Suprapubic skin (tissue), 4 donors: ENCODE measurements at regions not wholly inside any gene's neighbourhood (a gene's known extent, or its start where the extent isn't known, plus 50 kb on each side); places are given as distances from the start of the nearest gene placed in this dataset.

Experiments used
- DNase-seq, 2 donors: peaks; one replicate each; pipeline ENCODE4 v3.0.0-alpha.2; 2019; ENCODE audit warnings: low spot score in 2 of 2
- H3K27ac ChIP-seq: fragments of 200-600 bp; sonication (generic); one replicate; pipeline ENCODE4 v1.5.1; 2019
- H3K27me3 ChIP-seq: fragments of 200-600 bp; sonication (generic); one replicate; pipeline ENCODE4 v1.5.1; 2019
- H3K36me3 ChIP-seq: fragments of 200-600 bp; sonication (generic); one replicate; pipeline ENCODE4 v1.5.1; 2019
- H3K4me1 ChIP-seq: fragments of 200-600 bp; sonication (generic); one replicate; pipeline ENCODE4 v1.5.1; 2019
- H3K4me3 ChIP-seq: fragments of 200-600 bp; sonication (generic); one replicate; pipeline ENCODE4 v1.5.1; 2019; ENCODE audit warnings: mild to moderate bottlenecking
- H3K9me3 ChIP-seq: fragments of 200-600 bp; sonication (generic); one replicate; pipeline ENCODE4 v1.5.1; 2019
- CTCF ChIP-seq, 2 donors: fragments of 200-600 bp in 1 of 2; fragments of 450-650 bp in 1 of 2; sonication (generic) in 1 of 2; IDR thresholded peaks; one replicate each; pipeline ENCODE4 v1.5.1; 2016 to 2019; ENCODE audit warnings: antibody characterized with exemption in 2 of 2, mild to moderate bottlenecking in 1 of 2, moderate library complexity in 1 of 2
- EP300 ChIP-seq: sonication (generic); formaldehyde crosslinking; IDR thresholded peaks from one replicate; pipeline ENCODE4 v1.6.1; 2017; ENCODE audit warnings: antibody characterized with exemption
- POLR2A ChIP-seq, 2 donors: fragments of 450-650 bp; IDR thresholded peaks; one replicate each; pipeline ENCODE4 v1.6.1; 2017; ENCODE audit warnings: antibody characterized with exemption in 2 of 2, mild to moderate bottlenecking in 2 of 2, moderate library complexity in 2 of 2
- POLR2AphosphoS5 ChIP-seq, 3 donors: sonication (generic); formaldehyde crosslinking; IDR thresholded peaks; one replicate each; pipeline ENCODE4 v1.6.1; 2017; ENCODE audit warnings: antibody characterized with exemption in 3 of 3
- WGBS: methylation state at CpG from one replicate; pipeline ENCODE4 v1.1.5; 2018; 5-methylcytosine and 5-hydroxymethylcytosine counted together

- no peak overlapping the region for H3K4me3 ChIP-seq
- H3K9me3 ChIP-seq = no peaks in the 10 kb centered on the region
- TF ChIP-seq EP300 (no peak), POLR2A (IDR thresholded peaks at IDR 0.05) (no peak), POLR2AphosphoS5 (IDR thresholded peaks at IDR 0.05) (no peak), CTCF (IDR thresholded peaks at IDR 0.05) (no peak)
- no peaks in the 10 kb centered on the region for H3K4me1 ChIP-seq
- 74% methylated on average over 2 of the region's 2 CpGs for WGBS
- H3K36me3 ChIP-seq = no peaks in the 10 kb centered on the region
- H3K27me3 ChIP-seq = no peaks in the 10 kb centered on the region
- no peak for DNase-seq
- H3K27ac ChIP-seq = no peak overlapping the region
These were observed 404.5 kb downstream of the KCTD12 start for GRCh38 chr13:76481738-76482137.

- WGBS = 35% methylated on average over 2 of the region's 2 CpGs
- no peak overlapping the region for H3K27ac ChIP-seq
These were observed 411.2 kb downstream of the KCTD12 start for GRCh38 chr13:76474966-76475365.

GRCh38 chr13:76474356-76474755 is 411.8 kb downstream of the KCTD12 start:
- whole genome bisulfite sequencing = 50% methylated on average over 1 of the region's 1 CpG
- no peak for TF ChIP-seq EP300
- TF ChIP-seq POLR2A (IDR thresholded peaks at IDR 0.05) = no peak
- Histone ChIP-seq H3K36me3 (no peaks in the 10 kb centered on the region), H3K27ac (no peak overlapping the region), H3K9me3 (no peaks in the 10 kb centered on the region), H3K4me3 (no peak overlapping the region), H3K27me3 (no peaks in the 10 kb centered on the region), H3K4me1 (peaks cover 11% of the 10 kb centered on the region)
- no peak for DNase-seq

More at GRCh38 chr13:76474966-76475365, 411.2 kb downstream of the KCTD12 start:
- DNase-seq = no peak
- Histone ChIP-seq H3K9me3 (no peaks in the 10 kb centered on the region), H3K4me1 (peaks cover 11% of the 10 kb centered on the region), H3K36me3 (no peaks in the 10 kb centered on the region), H3K4me3 (no peak overlapping the region), H3K27me3 (no peaks in the 10 kb centered on the region)
- TF ChIP-seq EP300 (no peak), POLR2AphosphoS5 (IDR thresholded peaks at IDR 0.05) (no peak), CTCF (IDR thresholded peaks at IDR 0.05) (no peak), POLR2A (IDR thresholded peaks at IDR 0.05) (no peak)

- no peaks in the 10 kb centered on the region for H3K27me3 ChIP-seq
- H3K36me3 ChIP-seq = no peaks in the 10 kb centered on the region
- DNase-seq = peak; percentile 81 to 85
- TF ChIP-seq EP300 (no peak), CTCF (IDR thresholded peaks at IDR 0.05) (peak; percentile 61 to 94)
- peaks cover 11% of the 10 kb centered on the region for H3K4me1 ChIP-seq
- H3K27ac ChIP-seq = no peak overlapping the region
- H3K4me3 ChIP-seq = no peak overlapping the region
- H3K9me3 ChIP-seq = no peaks in the 10 kb centered on the region
These were observed 412.6 kb downstream of the KCTD12 start for GRCh38 chr13:76473552-76474134.

GRCh38 chr13:76472916-76473315 is 413.3 kb downstream of the KCTD12 start:
- no peak for DNase-seq
- H3K27ac ChIP-seq = no peak overlapping the region
- no peak overlapping the region for H3K4me3 ChIP-seq
- peaks cover 11% of the 10 kb centered on the region for H3K4me1 ChIP-seq
- no peaks in the 10 kb centered on the region for H3K9me3 ChIP-seq
- H3K36me3 ChIP-seq = no peaks in the 10 kb centered on the region
- WGBS = 89% methylated on average over 2 of the region's 2 CpGs
- no peak for TF ChIP-seq CTCF (IDR thresholded peaks at IDR 0.05)
- no peak for TF ChIP-seq POLR2AphosphoS5 (IDR thresholded peaks at IDR 0.05)
- no peak for TF ChIP-seq POLR2A (IDR thresholded peaks at IDR 0.05)
- no peaks in the 10 kb centered on the region for H3K27me3 ChIP-seq

GRCh38 chr13:76471486-76471885 is 414.7 kb downstream of the KCTD12 start:
- DNase-seq = no peak
- no peak overlapping the region for H3K4me3 ChIP-seq
- no peak overlapping the region for H3K27ac ChIP-seq
- no peaks in the 10 kb centered on the region for H3K36me3 ChIP-seq
- no peaks in the 10 kb centered on the region for H3K9me3 ChIP-seq
- no peak for TF ChIP-seq EP300
- TF ChIP-seq CTCF (IDR thresholded peaks at IDR 0.05) = no peak
- TF ChIP-seq POLR2AphosphoS5 (IDR thresholded peaks at IDR 0.05) = no peak
- no peak for TF ChIP-seq POLR2A (IDR thresholded peaks at IDR 0.05)
- WGBS = 71% methylated on average over 1 of the region's 1 CpG
- no peaks in the 10 kb centered on the region for H3K27me3 ChIP-seq
- H3K4me1 ChIP-seq = peaks cover 11% of the 10 kb centered on the region
